H1 (cell line): ENCODE measurements at regions not wholly inside any gene's neighbourhood (a gene's known extent, or its start where the extent isn't known, plus 50 kb on each side); places are given as distances from the start of the nearest gene placed in this dataset.

Experiments used
- CTCF ChIA-PET: fragments of 300-600 bp; sonication (Branson Sonifier 250); formaldehyde crosslinking; loops from one replicate; lab custom pipeline; 2021; ENCODE audit not compliant: partially characterized antibody; lab: Charles Lee
- POLR2A ChIA-PET: fragments of 300-600 bp; sonication (Branson Sonifier 250); formaldehyde crosslinking; loops from one replicate; lab custom pipeline; 2021; ENCODE audit warnings: inconsistent platforms; ENCODE audit not compliant: partially characterized antibody; lab: Charles Lee
- DNase-seq, 2 experiments: peaks; one replicate each; pipeline versions ENCODE4 v3.0.0 to v3.0.0-alpha.2; 2010 to 2022; ENCODE audit warnings: low spot score in 2 of 2, low read depth in 1 of 2, mixed read lengths in 1 of 2
- FAIRE-seq: peaks from 2 replicates; lab custom pipeline; 2011; peaks lifted over from hg19 to GRCh38; lab: Jason Lieb, UNC
- H2AFZ ChIP-seq: 2 replicates; pipeline ENCODE4 v1.8.1; 2012; ENCODE audit warnings: low read length, inconsistent platforms
- H2AK5ac ChIP-seq: 2 replicates; pipeline ENCODE4 v1.6.1; 2013; ENCODE audit warnings: low read depth, low read length
- H2BK120ac ChIP-seq: replicated peaks from 2 replicates; pipeline ENCODE3; 2013; ENCODE audit warnings: low read depth, low read length, inconsistent platforms
- H2BK12ac ChIP-seq: 2 replicates; pipeline ENCODE4 v1.6.1; 2013; ENCODE audit warnings: low read depth, low read length
- H2BK15ac ChIP-seq: 2 replicates; pipeline ENCODE4 v1.6.1; 2013; ENCODE audit warnings: low read length
- H2BK20ac ChIP-seq: 2 replicates; pipeline ENCODE4 v1.6.1; 2013; ENCODE audit warnings: low read length
- H2BK5ac ChIP-seq: 2 replicates; pipeline ENCODE4 v1.6.1; 2013; ENCODE audit warnings: low read depth, low read length
- H3K14ac ChIP-seq: 2 replicates; pipeline ENCODE4 v1.6.1; 2013; ENCODE audit warnings: inconsistent platforms; ENCODE audit not compliant: insufficient read length
- H3K18ac ChIP-seq: 2 replicates; pipeline ENCODE4 v1.6.1; 2013; ENCODE audit warnings: low read length; ENCODE audit errors: extremely low read depth
- H3K23ac ChIP-seq: 2 replicates; pipeline ENCODE4 v1.6.1; 2013; ENCODE audit warnings: inconsistent platforms; ENCODE audit not compliant: insufficient read length
- H3K23me2 ChIP-seq: 2 replicates; pipeline ENCODE4 v1.6.1; 2013; ENCODE audit warnings: low read depth, low read length
- H3K27ac ChIP-seq: 2 replicates; pipeline ENCODE4 v1.6.1; 2011; ENCODE audit warnings: low read depth, low read length, inconsistent platforms
- H3K27me3 ChIP-seq, 4 experiments: replicated peaks in 1 of 4; 1 replicate in 1 of 4; 2 replicates in 3 of 4; pipeline versions ENCODE4 v1.6.1 to v1.8.1; 2011 to 2013; ENCODE audit warnings: low read length in 3 of 4, mild to moderate bottlenecking in 3 of 4, inconsistent platforms in 2 of 4, mixed read lengths in 2 of 4, moderate library complexity in 1 of 4; ENCODE audit not compliant: control insufficient read depth in 3 of 4, insufficient read depth in 3 of 4; ENCODE audit errors: extremely low read depth in 1 of 4
- H3K36me3 ChIP-seq, 4 experiments: 2 replicates each; pipeline versions ENCODE4 v1.6.1 to v1.8.1; 2011 to 2013; ENCODE audit warnings: mild to moderate bottlenecking in 4 of 4, low read length in 3 of 4, moderate library complexity in 2 of 4, control low read depth in 1 of 4, inconsistent platforms in 1 of 4; ENCODE audit not compliant: insufficient read depth in 4 of 4, control insufficient read depth in 2 of 4
- H3K4ac ChIP-seq: replicated peaks from 2 replicates; pipeline ENCODE3; 2013; ENCODE audit warnings: low read length, low read depth, mixed read lengths, inconsistent platforms; ENCODE audit not compliant: insufficient read length
- H3K4me1 ChIP-seq, 4 experiments: replicated peaks in 1 of 4; 1 replicate in 1 of 4; 2 replicates in 3 of 4; pipeline versions ENCODE4 v1.6.1 to v1.8.1; 2011 to 2013; ENCODE audit warnings: low read length in 3 of 4, inconsistent platforms in 2 of 4, mixed read lengths in 1 of 4; ENCODE audit not compliant: insufficient read depth in 4 of 4, control insufficient read depth in 3 of 4
- H3K4me2 ChIP-seq, 2 experiments: 2 replicates each; pipeline versions ENCODE4 v1.6.1 to v1.8.1; 2011 to 2013; ENCODE audit warnings: low read depth in 2 of 2, low read length in 2 of 2, control low read depth in 1 of 2, inconsistent platforms in 1 of 2, mild to moderate bottlenecking in 1 of 2; ENCODE audit not compliant: insufficient read depth in 1 of 2
- H3K4me3 ChIP-seq, 4 experiments: fragments of 200-600, 300-600 bp in 1 of 4; sonication (generic), shearing (Covaris generic), sonication (Bioruptor Twin) in 1 of 4; 2 replicates each; pipeline versions ENCODE4 v1.5.1 to v1.8.1; 2011 to 2016; ENCODE audit warnings: low read length in 4 of 4, low read depth in 3 of 4, control low read depth in 2 of 4, inconsistent platforms in 2 of 4, mild to moderate bottlenecking in 2 of 4, mixed read lengths in 1 of 4, moderate library complexity in 1 of 4; ENCODE audit not compliant: insufficient read depth in 2 of 4; ENCODE audit errors: extremely low read depth in 1 of 4
- H3K56ac ChIP-seq: replicated peaks from 2 replicates; pipeline ENCODE3; 2013; ENCODE audit warnings: low read depth, mild to moderate bottlenecking, mixed read lengths, low read length, inconsistent platforms; ENCODE audit not compliant: insufficient read length
- H3K79me1 ChIP-seq: 2 replicates; pipeline ENCODE4 v1.6.1; 2013; ENCODE audit warnings: low read depth, low read length, control low read depth
- H3K79me2 ChIP-seq, 2 experiments: 2 replicates each; pipeline versions ENCODE4 v1.6.1 to v1.8.1; 2012 to 2013; ENCODE audit warnings: low read length in 2 of 2, mild to moderate bottlenecking in 2 of 2, inconsistent platforms in 1 of 2; ENCODE audit not compliant: insufficient read depth in 2 of 2, control insufficient read depth in 1 of 2
- H3K9ac ChIP-seq, 4 experiments: replicated peaks in 1 of 4; 1 replicate in 1 of 4; 2 replicates in 3 of 4; pipeline versions ENCODE4 v1.6.1 to v1.8.1; 2011 to 2013; ENCODE audit warnings: low read depth in 3 of 4, low read length in 3 of 4, control low read depth in 2 of 4, mild to moderate bottlenecking in 2 of 4, moderate library complexity in 2 of 4, inconsistent platforms in 1 of 4; ENCODE audit errors: extremely low read depth in 1 of 4
- H3K9me3 ChIP-seq, 2 experiments: 2 replicates each; pipeline versions ENCODE4 v1.6.1 to v1.8.1; 2012 to 2013; ENCODE audit warnings: mild to moderate bottlenecking in 2 of 2, moderate library complexity in 2 of 2, control low read depth in 1 of 2, inconsistent platforms in 1 of 2, low read depth in 1 of 2, low read length in 1 of 2, mixed read lengths in 1 of 2; ENCODE audit not compliant: insufficient read depth in 2 of 2
- H4K20me1 ChIP-seq, 2 experiments: replicated peaks in 1 of 2; 2 replicates each; pipeline versions ENCODE3 to v1.8.1; 2011 to 2013; ENCODE audit warnings: inconsistent platforms in 2 of 2, low read length in 2 of 2, mild to moderate bottlenecking in 1 of 2; ENCODE audit not compliant: insufficient read depth in 2 of 2, control insufficient read depth in 1 of 2
- H4K5ac ChIP-seq: 2 replicates; pipeline ENCODE4 v1.6.1; 2013; ENCODE audit warnings: low read length, low read depth, mixed read lengths, inconsistent platforms; ENCODE audit not compliant: insufficient read length
- H4K8ac ChIP-seq: 2 replicates; pipeline ENCODE4 v1.8.0; 2013; ENCODE audit warnings: mild to moderate bottlenecking, moderate library complexity, low read length, inconsistent platforms; ENCODE audit not compliant: insufficient read depth; ENCODE audit errors: extremely low read depth
- H4K91ac ChIP-seq: replicated peaks from 2 replicates; pipeline ENCODE3; 2013; ENCODE audit warnings: low read length, mixed read lengths, inconsistent platforms; ENCODE audit not compliant: insufficient read length
- BCL11A ChIP-seq, 2 experiments: IDR thresholded peaks; one replicate each; pipeline ENCODE4 v1.6.1; 2011; ENCODE audit warnings: low read depth in 2 of 2, low read length in 2 of 2, mild to moderate bottlenecking in 2 of 2
- CBX8 ChIP-seq: fragments of 300-800, 300-1000 bp; sonication (generic); IDR thresholded peaks from 2 replicates; pipeline ENCODE4 v1.7.1; 2016; ENCODE audit warnings: low read depth, low read length, borderline replicate concordance
- MAFK ChIP-seq: IDR thresholded peaks from 2 replicates; pipeline ENCODE4 v1.6.1; 2012; ENCODE audit warnings: low read depth, mild to moderate bottlenecking, improper control_type of control experiment, low read length
- RFX5 ChIP-seq: IDR thresholded peaks from 2 replicates; pipeline ENCODE4 v1.6.1; 2011; ENCODE audit warnings: low read depth, low read length, improper control_type of control experiment, borderline replicate concordance
- WGBS, 2 experiments: shearing (Covaris generic) in 1 of 2; methylation state at CpG; one replicate each; pipeline versions ENCODE4 v1.1.6 to v1.1.7; 2013 to 2015; ENCODE audit warnings: low lambda C conversion rate in 2 of 2, mixed read lengths in 2 of 2, inconsistent platforms in 1 of 2, low coverage in 1 of 2, missing lambda C conversion rate in 1 of 2; ENCODE audit not compliant: insufficient replicate concordance in 2 of 2, insufficient coverage in 1 of 2, insufficient read length in 1 of 2; ENCODE audit errors: extremely low coverage in 1 of 2, missing lambda C conversion rate in 1 of 2; 5-methylcytosine and 5-hydroxymethylcytosine counted together

DNA sequence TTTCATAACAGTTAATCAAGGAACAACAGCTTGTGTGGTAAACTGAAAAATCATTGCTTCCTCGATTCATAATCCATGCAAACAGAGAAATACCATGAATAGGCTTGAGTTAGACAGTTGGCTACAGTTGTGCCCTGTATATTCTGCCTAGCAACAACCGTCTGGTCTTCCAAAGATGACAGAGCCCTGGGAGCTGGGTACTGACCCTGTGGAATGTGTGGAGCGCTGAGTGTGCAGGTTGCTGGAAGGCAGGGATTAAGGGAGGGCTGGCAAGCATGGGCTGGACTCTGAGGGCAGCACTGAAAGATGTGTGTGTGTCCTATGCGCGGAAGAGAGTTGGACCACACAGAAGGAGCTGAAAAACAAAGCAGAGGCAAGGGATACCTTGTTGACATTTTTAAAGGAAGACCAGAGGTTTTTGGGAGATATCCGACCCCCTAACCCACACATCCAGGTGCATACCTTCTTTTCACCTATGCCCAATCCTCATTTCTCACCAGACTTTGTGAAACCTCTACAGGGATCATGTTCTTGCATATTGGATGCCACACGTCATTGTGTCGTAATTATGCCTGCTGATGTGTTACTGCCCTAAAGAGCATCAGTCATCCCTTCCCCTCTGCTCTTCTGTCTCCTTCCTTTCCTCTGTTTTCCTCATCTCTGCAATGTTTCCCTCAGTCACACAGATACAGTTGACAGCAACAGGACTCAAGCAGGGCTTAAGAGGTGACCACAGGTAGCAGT, 58.2 kb upstream of the VGLL2 start:
- Histone ChIP-seq H3K23me2 (no peaks in the 10 kb centered on the region), H3K79me2 (no peaks in the 10 kb centered on the region), H3K4me3 (no peak overlapping the region), H3K27me3 (no peaks in the 10 kb centered on the region), H3K4ac (no peak overlapping the region), H4K91ac (no peak overlapping the region), H2BK12ac (no peak overlapping the region), H2AK5ac (no peak overlapping the region), H3K9me3 (no peaks in the 10 kb centered on the region), H2AFZ (0 out of 2 replicates have a peak overlapping the region, but pooled peaks have one; percentile 15), H3K18ac (no peak overlapping the region), H3K56ac (no peak overlapping the region), H3K14ac (no peak overlapping the region), H2BK20ac (no peak overlapping the region), H4K5ac (no peak overlapping the region), H3K4me1 (peaks cover 0 to 3% (median under 1%) of the 10 kb centered on the region in 4 experiments; a peak in 4 of 7 replicates), H3K27ac (no peak overlapping the region), H3K9ac (no peak overlapping the region), H2BK15ac (no peak overlapping the region), H3K79me1 (no peaks in the 10 kb centered on the region), H4K8ac (no peak overlapping the region), H2BK5ac (no peak overlapping the region), H4K20me1 (no peaks in the 10 kb centered on the region), H2BK120ac (no peak overlapping the region), H3K23ac (no peak overlapping the region), H3K4me2 (no peak overlapping the region), H3K36me3 (no peaks in the 10 kb centered on the region)
- DNase-seq (no peak), FAIRE-seq (no peak)
- no peak for TF ChIP-seq CBX8
- peak; percentile 82 for TF ChIP-seq RFX5
- TF ChIP-seq BCL11A (IDR thresholded peaks at IDR 0.05; ENCODE audit: low read depth in 2 of 2, low read length in 2 of 2), result no peak
- TF ChIP-seq MAFK, result peak; percentile 36; the same call in 1 of the 2 replicates
- WGBS, 2 experiments, result 86% methylated on average over 8 of the region's 8 CpGs; no CpG with 5 or more reads in 1 of the 2 experiments
- CTCF ChIA-PET, result interaction anchor here (0.8 kb wide), 1 partner anchor 110 kb away, joined by 3 read pairs; no protein-coding TSS in a partner anchor
- POLR2A ChIA-PET, result no interaction called here
